ENCODE measurements at regions not wholly inside any gene's neighbourhood (a gene's known extent, or its start where the extent isn't known, plus 50 kb on each side); places are given as distances from the start of the nearest gene placed in this dataset.
A peak's percentile ranks its signal among the peaks of the same experiment; 100 is the strongest.

GRCh38 chr3:103077910-103078309, 643.1 kb downstream of the ZPLD1 start:
- TF ChIP-seq REST (IDR thresholded peaks at IDR 0.05; ENCODE audit: borderline replicate concordance) (no peak), EZH2 (IDR thresholded peaks at IDR 0.05; ENCODE audit: borderline replicate concordance, insufficient read depth, low read length, poor library complexity, severe bottlenecking) (no peak), TAF1 (IDR thresholded peaks at IDR 0.05; ENCODE audit: low read depth) (no peak), EP300 (conservative IDR thresholded peaks at IDR 0.05; ENCODE audit: poor library complexity, severe bottlenecking) (no peak), POLR2AphosphoS5 (IDR thresholded peaks at IDR 0.05) (no peak)
- no peaks in the 10 kb centered on the region for H3K36me3 ChIP-seq (ENCODE audit: insufficient read depth, low read length)
- H3K9ac ChIP-seq (ENCODE audit: low read length) = no peak overlapping the region
- H3K9me2 ChIP-seq (ENCODE audit: insufficient read depth, low read length) = no peaks in the 10 kb centered on the region
- no peaks in the 10 kb centered on the region for H3K79me2 ChIP-seq (replicated peaks; ENCODE audit: insufficient read depth, low read length)
- no peaks in the 10 kb centered on the region for H3K27me3 ChIP-seq (ENCODE audit: insufficient read depth, low read depth, low read length)
- no peaks in the 10 kb centered on the region for H3F3A ChIP-seq (ENCODE audit: insufficient read depth, low read length, poor library complexity, severe bottlenecking)
- no peak overlapping the region for H2AFZ ChIP-seq (ENCODE audit: low read depth, low read length)
- no peak overlapping the region for H3K4me2 ChIP-seq (ENCODE audit: low read length)
- H3K4me3 ChIP-seq (ENCODE audit: low read length) = no peak overlapping the region
- H3K27ac ChIP-seq (ENCODE audit: low read length) = no peak overlapping the region
- no peaks in the 10 kb centered on the region for H4K20me1 ChIP-seq (ENCODE audit: insufficient read depth)
- H3K9me3 ChIP-seq (ENCODE audit: low read length) = no peaks in the 10 kb centered on the region

GRCh38 chr3:103082501-103082900, 647.7 kb downstream of the ZPLD1 start:
- H4K20me1 ChIP-seq (ENCODE audit: insufficient read depth) = no peaks in the 10 kb centered on the region
- H3K4me3 ChIP-seq (ENCODE audit: low read length) = no peak overlapping the region
- no peaks in the 10 kb centered on the region for H3K36me3 ChIP-seq (ENCODE audit: insufficient read depth, low read length)
- no peaks in the 10 kb centered on the region for H3K9me3 ChIP-seq (ENCODE audit: low read length)
- no peaks in the 10 kb centered on the region for H3F3A ChIP-seq (ENCODE audit: insufficient read depth, low read length, poor library complexity, severe bottlenecking)
- H3K4me2 ChIP-seq (ENCODE audit: low read length) = no peak overlapping the region
- H2AFZ ChIP-seq (ENCODE audit: low read depth, low read length) = no peak overlapping the region
- H3K27ac ChIP-seq (ENCODE audit: low read length) = no peak overlapping the region
- no peaks in the 10 kb centered on the region for H3K9me2 ChIP-seq (ENCODE audit: insufficient read depth, low read length)
- no peaks in the 10 kb centered on the region for H3K79me2 ChIP-seq (replicated peaks; ENCODE audit: insufficient read depth, low read length)
- no peaks in the 10 kb centered on the region for H3K27me3 ChIP-seq (ENCODE audit: insufficient read depth, low read depth, low read length)
- no peak for TF ChIP-seq POLR2AphosphoS5 (IDR thresholded peaks at IDR 0.05)
- H3K9ac ChIP-seq (ENCODE audit: low read length) = no peak overlapping the region

GRCh38 chr3:103083848-103084631, 649.2 kb downstream of the ZPLD1 start:
- Histone ChIP-seq H3K4me2 (ENCODE audit: low read length) (no peak overlapping the region), H3K79me2 (replicated peaks; ENCODE audit: insufficient read depth, low read length) (no peaks in the 10 kb centered on the region), H2AFZ (ENCODE audit: low read depth, low read length) (no peak overlapping the region), H3K27me3 (ENCODE audit: insufficient read depth, low read depth, low read length) (no peaks in the 10 kb centered on the region), H3K27ac (ENCODE audit: low read length) (no peak overlapping the region), H3F3A (ENCODE audit: insufficient read depth, low read length, poor library complexity, severe bottlenecking) (no peaks in the 10 kb centered on the region), H3K9ac (ENCODE audit: low read length) (no peak overlapping the region), H3K4me3 (ENCODE audit: low read length) (no peak overlapping the region), H3K9me2 (ENCODE audit: insufficient read depth, low read length) (no peaks in the 10 kb centered on the region), H4K20me1 (ENCODE audit: insufficient read depth) (no peaks in the 10 kb centered on the region), H3K9me3 (ENCODE audit: low read length) (no peaks in the 10 kb centered on the region), H3K36me3 (ENCODE audit: insufficient read depth, low read length) (no peaks in the 10 kb centered on the region)
- TF ChIP-seq EP300 (conservative IDR thresholded peaks at IDR 0.05; ENCODE audit: poor library complexity, severe bottlenecking) (peak; percentile 52), RAD21 (conservative IDR thresholded peaks at IDR 0.05) (no peak), SMC3 (conservative IDR thresholded peaks at IDR 0.05; ENCODE audit: poor library complexity) (no peak), TAF1 (IDR thresholded peaks at IDR 0.05; ENCODE audit: low read depth) (no peak), CTCF (IDR thresholded peaks at IDR 0.05; ENCODE audit: poor library complexity, severe bottlenecking) (no peak), POLR2AphosphoS5 (IDR thresholded peaks at IDR 0.05) (peak; percentile 13), EZH2 (IDR thresholded peaks at IDR 0.05; ENCODE audit: borderline replicate concordance, insufficient read depth, low read length, poor library complexity, severe bottlenecking) (no peak)
